CD4-positive, CD25-positive, alpha-beta regulatory T cell (primary cell): ENCODE measurements at regions not wholly inside any gene's neighbourhood (a gene's known extent, or its start where the extent isn't known, plus 50 kb on each side); places are given as distances from the start of the nearest gene placed in this dataset.
"Not testable (repeated sequence)": the region's sequence is repeated elsewhere in the genome, so short reads cannot be mapped to it uniquely, and the experiment has no call there.

ENCODE experiments used
- ATAC-seq, 2 donors: fragments of 150-1000 bp; cut with Tn5 transposase; one replicate each; pipeline ENCODE4 v1.10.0; 2021; ENCODE audit warnings: low read depth in 2 of 2, moderate number of reproducible peaks in 2 of 2, moderate library complexity in 1 of 2
- DNase-seq, 3 donors: peaks; one replicate each; pipeline versions ENCODE4 v3.0.0 to v3.0.0-alpha.2; 2012 to 2022; ENCODE audit warnings: mixed read lengths in 1 of 3
- H3K27ac ChIP-seq: one replicate; pipeline ENCODE4 v1.7.0; 2013; ENCODE audit warnings: mild to moderate bottlenecking, low read length; ENCODE audit not compliant: insufficient read depth, poor library complexity, severe bottlenecking
- H3K27me3 ChIP-seq: one replicate; pipeline ENCODE4 v1.7.0; 2013; ENCODE audit warnings: low read length; ENCODE audit not compliant: control insufficient read depth, insufficient read depth
- H3K36me3 ChIP-seq: one replicate; pipeline ENCODE4 v1.7.0; 2013; ENCODE audit warnings: mild to moderate bottlenecking, low read length, moderate library complexity; ENCODE audit not compliant: control insufficient read depth, insufficient read depth
- H3K4me1 ChIP-seq: 2 replicates; pipeline ENCODE4 v1.7.0; 2013; ENCODE audit warnings: mild to moderate bottlenecking, low read length; ENCODE audit not compliant: insufficient read depth, control insufficient read depth, poor library complexity, severe bottlenecking
- H3K4me3 ChIP-seq: one replicate; pipeline ENCODE4 v1.7.0; 2013; ENCODE audit warnings: low read depth, mild to moderate bottlenecking, low read length, moderate library complexity
- H3K9me3 ChIP-seq, 2 experiments: 1 replicate in 1 of 2; 2 replicates in 1 of 2; pipeline ENCODE4 v1.7.0; 2013; ENCODE audit warnings: low read length in 2 of 2, mild to moderate bottlenecking in 1 of 2, moderate library complexity in 1 of 2; ENCODE audit not compliant: control insufficient read depth in 2 of 2
- H3K27ac Mint-ChIP-seq, 3 donors: one replicate each; pipeline ENCODE4 v1.8.0; 2020 to 2022; ENCODE audit warnings: mild to moderate bottlenecking in 3 of 3, mixed read lengths in 3 of 3, moderate library complexity in 2 of 3
- H3K27me3 Mint-ChIP-seq: one replicate; pipeline ENCODE4 v1.8.0; 2022; ENCODE audit warnings: mild to moderate bottlenecking, mixed read lengths
- H3K36me3 Mint-ChIP-seq: one replicate; pipeline ENCODE4 v1.8.0; 2020; ENCODE audit warnings: mixed read lengths
- H3K4me1 Mint-ChIP-seq, 4 donors: one replicate each; pipeline ENCODE4 v1.8.0; 2020 to 2022; ENCODE audit warnings: mixed read lengths in 4 of 4, mild to moderate bottlenecking in 1 of 4
- H3K4me3 Mint-ChIP-seq, 4 donors: one replicate each; pipeline ENCODE4 v1.8.0; 2020 to 2022; ENCODE audit warnings: mild to moderate bottlenecking in 4 of 4, mixed read lengths in 4 of 4, moderate library complexity in 3 of 4
- H3K9me3 Mint-ChIP-seq, 7 donors: one replicate each; pipeline ENCODE4 v1.8.0; 2020 to 2022; ENCODE audit warnings: mixed read lengths in 7 of 7, mild to moderate bottlenecking in 3 of 7, moderate library complexity in 2 of 7

DNA sequence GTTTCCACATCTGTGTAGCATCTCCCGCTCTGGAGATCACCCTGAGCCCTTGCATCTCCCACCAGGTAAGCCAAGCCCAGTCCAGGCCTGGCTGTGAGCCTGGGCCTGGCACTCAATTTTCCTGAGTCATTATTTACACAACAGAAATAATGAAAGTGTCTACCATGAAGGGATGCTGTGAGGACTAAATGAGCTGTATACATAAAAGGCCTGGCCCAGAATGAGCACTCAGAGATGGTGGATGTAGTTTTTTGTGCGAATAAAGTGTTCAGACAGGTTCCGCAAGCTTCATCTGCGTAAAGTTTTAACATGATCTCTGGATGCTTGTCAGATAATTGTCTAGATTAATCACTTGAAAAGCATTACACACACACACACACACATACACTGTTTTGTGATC, 50.2 kb upstream of the IGFBPL1 start:
- H3K36me3 Mint-ChIP-seq, ATAC-seq, H3K4me3 Mint-ChIP-seq, H3K9me3 Mint-ChIP-seq, H3K9me3 ChIP-seq, H3K27ac Mint-ChIP-seq, H3K27me3 Mint-ChIP-seq, H3K27ac ChIP-seq, H3K27me3 ChIP-seq, H3K36me3 ChIP-seq, H3K4me1 ChIP-seq, H3K4me1 Mint-ChIP-seq, DNase-seq, H3K4me3 ChIP-seq: not testable (repeated sequence)
